Inflammatory macrophage treated with lipopolysaccharide for 4 hours (primary cell): ENCODE measurements at regions not wholly inside any gene's neighbourhood (a gene's known extent, or its start where the extent isn't known, plus 50 kb on each side); places are given as distances from the start of the nearest gene placed in this dataset.
A peak's percentile ranks its signal among the peaks of the same experiment; 100 is the strongest.

Experiments used
- DNase-seq: peaks from one replicate; pipeline ENCODE4 v3.0.0-alpha.2; 2020

DNA sequence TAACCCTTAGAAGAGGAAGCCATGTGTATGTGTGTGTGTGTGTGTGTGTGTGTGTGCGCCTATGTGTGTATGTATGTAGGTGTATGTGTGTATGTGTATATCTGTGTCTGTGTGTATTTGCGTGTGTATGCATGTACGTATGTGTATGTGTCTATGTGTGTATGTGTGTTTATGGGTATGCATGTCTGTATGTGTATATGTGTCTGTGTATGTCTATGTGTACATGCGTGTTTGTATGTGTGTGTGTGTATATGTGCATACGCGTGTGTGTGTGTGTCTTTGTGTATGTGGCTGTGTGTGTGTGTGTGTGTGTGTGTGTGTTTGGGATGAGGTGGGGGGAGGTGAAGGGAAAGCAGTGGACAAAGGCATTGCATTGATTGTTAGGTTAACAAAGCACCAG lies 380.2 kb downstream of the HRH4 start:
- DNase-seq, result no peak

- DNase-seq, result no peak
Observed at GRCh38 chr18:24841536-24841935, 381.1 kb downstream of the HRH4 start.

DNA sequence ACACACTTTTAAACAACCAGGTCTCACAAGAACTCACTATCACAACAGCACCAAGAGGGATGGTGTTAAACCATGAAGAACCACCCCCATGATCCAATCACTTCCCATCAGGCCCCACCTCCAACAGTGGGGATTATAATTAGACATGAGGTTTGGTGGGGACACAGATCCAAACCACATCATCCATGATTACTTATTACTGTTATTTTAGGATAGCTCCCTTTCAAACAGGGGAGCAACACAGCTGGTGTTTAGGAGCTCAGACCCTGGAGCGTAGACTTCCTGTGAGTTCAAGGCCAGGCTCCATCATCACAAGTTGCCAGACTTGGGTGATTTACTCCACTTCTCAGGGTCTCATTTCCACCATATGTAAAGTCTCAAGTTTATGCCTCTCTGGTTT lies 382.7 kb downstream of the HRH4 start:
- DNase-seq, result no peak

DNA sequence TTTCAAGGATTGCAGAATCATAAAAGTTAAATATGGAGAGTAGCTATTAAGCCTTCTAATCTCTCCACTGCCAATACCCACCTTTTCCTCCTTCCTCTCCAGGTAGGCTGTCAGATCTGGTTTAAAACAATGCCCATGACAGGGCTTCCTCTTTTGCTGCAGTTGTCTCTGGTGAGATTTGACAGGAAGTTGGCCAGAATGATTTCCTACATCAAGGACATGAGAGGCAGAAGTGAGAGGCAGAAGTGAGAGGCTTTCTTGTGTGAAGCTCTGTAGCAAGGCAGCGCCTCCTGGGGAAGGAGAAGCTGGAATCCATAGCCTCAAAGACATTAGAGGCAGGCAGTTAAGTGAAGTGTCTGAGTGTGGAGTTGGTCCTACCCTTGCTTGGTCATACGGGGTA lies 385.7 kb downstream of the HRH4 start:
- peak; percentile 29 for DNase-seq

DNA sequence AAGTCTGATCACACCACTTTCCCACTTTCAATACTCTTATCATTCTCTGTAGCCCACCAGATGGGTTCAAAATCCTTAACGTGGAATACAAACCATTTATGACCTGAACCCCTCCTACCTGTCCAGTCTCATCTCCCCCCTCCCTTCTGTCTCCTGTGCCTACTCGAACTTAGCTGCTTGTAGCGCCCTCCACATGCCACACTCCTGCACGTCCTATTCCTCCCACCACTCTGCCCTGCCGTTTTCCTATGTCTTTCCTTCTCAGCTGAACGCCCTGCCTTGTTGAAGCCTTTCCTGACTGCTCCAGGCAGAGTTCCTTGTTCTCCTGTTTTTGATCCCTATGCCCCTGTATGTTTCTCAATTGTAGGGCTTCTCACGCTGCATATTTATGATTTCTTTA lies 390.1 kb downstream of the HRH4 start:
- DNase-seq, result no peak

DNA sequence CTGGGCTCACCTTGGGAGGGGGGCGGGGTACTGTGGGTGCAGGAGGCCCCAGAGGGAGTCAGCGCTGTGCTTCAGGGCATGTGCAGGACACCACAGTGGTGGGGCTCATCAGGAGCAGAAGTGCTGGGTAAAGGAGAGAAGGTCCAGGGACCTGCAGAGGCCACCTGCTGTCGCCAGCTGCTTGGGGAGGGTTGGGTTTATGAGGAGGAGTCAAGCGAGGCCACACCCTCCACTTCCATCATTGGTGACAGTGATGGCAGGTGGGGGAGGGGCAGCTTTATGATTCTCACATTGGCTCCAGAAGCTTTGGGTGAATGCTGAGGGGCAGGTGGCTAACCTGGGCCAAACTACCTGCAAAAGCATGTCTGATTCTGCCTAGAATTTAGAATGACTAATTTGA lies 392.6 kb downstream of the HRH4 start:
- no peak for DNase-seq

DNA sequence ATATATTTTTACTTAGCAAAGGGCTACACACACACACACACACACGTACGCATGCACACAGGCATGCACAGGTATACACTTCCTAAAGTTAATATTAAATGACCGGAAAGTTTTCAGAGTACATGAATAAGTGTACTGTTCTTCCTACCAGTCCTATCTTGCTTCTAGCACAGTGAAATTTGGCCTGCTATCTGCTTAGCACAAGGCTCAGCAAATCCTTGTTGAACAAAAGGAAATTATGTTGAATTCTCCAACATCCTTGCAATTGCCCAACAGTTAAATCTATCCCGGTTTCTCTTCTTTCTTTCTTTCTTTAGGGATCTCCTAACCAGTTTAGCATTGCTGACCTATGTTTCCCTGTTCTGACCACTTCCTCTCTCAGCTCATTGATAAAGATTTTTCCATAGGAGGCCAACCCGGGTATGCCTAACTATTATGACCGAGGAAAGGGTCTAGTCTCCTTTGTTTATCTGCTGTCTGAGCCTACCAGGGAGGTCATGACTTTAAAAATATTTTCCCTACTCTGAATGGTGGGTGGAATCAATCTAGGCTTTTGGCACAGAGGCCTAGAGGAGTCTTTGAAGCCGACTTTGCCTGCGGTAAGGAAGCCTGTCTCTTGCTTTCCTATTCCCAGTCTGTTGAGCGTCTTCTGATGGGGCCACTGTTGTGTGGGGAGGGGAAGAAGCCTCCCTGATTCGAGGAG lies 400.7 kb downstream of the HRH4 start:
- DNase-seq, result no peak

DNA sequence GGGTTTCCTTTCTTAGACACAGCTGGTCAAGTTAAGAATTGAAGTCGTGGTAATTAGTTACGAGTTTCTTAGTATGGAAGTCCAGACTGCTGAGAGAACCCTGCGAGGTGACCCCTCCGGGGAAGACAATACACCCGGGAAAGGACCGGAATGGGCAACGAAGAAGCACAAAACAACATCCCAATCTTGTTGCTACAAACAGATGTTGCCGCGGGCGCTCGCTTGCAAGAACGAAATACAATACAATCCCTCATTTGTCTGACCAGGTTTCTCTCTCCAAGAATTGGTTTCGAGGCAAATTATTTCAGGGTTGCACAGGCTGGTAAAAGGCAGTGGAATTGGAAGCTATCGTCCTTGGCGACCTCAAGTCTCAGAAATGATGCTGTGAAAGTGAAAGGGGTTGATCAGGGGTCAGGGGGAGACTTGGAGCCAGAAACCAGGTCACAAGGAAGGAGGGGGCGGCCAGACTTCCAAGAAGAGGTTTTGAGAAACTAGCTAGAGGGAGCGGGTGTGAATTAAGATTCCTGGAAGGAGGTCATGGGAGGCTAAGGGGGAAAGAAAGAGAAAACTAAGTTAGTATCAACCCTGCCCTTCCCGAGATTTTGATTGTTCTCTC lies 401.9 kb downstream of the HRH4 start:
- no peak for DNase-seq

DNA sequence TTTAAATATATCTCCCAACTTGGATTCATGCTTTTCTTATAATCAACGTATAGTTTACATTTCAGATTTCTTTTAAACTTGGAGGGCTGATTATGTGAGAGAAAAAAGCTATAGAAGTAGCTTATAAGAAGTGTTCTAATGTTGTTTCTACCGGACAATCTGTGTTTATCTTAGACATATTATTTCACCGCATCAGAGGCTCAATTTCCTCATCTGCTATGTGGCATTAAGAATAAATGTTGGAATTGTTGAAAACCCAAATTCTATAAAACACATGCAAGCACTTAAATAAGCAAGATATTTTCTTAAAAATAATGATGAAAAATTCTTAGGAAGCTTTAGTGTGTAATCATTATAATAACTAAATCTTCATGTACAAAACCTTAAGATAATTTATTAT lies 407.9 kb downstream of the HRH4 start:
- DNase-seq, result no peak

DNA sequence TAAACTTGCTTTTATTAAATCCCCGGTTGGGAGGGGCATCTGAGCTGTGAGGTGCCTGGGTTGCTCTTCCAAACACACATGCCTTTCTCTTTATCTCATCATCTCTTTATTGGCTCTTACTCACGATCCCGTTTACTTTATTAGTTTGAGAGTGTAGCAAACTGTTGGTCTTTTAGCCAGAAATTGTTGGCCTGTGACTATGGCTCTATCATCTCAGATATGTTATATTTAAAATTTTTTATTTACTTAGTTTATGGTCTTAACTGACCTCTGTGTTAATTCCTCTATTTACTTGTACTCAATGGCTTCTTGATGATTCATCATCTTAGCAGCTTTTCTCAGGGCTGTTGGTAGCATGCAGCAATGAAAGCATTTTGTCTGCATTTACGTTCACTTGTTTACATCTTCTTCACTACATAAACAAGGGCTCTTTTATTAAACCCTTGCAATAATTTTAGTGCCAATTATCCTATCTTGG lies 408.4 kb downstream of the HRH4 start:
- no peak for DNase-seq

DNA sequence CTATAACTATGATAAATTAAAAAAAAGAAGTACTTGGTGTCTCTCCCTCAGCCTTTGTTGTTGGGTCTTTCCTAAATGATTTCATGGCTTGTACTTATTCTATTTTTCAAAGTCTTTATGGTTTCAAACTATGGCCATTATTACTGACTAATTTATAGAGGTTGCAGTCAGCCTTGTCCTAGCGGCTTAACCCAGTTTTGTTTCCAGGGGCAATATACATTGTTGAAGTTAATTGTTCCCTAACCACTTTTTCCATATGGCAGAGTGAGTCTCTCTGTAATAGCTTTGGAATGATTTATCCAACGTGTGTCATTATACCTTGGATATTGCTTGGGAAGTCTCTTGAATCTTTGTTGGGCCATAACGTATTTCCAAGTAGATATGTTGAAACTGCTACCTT lies 408.8 kb downstream of the HRH4 start:
- DNase-seq, result no peak

DNA sequence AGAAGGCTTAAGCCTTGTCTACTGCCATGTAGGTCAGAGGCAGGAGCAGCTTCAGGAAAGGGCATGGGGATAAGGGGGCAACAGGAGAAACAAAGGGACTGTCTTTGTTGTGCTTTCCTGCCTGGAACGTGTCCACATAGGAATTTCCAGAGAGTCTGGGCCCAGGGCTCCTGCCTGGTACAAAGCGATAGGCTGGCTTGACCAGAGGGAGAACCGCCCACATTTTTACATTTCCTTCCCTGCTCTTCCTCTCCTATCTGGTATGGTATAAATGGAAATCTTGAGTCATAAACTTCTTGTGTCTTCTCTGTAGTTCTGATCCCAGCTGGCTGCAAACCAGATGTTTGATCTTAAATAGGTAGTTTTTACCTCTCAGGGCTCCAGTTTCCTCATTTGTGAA lies 414.8 kb downstream of the HRH4 start:
- no peak for DNase-seq

DNA sequence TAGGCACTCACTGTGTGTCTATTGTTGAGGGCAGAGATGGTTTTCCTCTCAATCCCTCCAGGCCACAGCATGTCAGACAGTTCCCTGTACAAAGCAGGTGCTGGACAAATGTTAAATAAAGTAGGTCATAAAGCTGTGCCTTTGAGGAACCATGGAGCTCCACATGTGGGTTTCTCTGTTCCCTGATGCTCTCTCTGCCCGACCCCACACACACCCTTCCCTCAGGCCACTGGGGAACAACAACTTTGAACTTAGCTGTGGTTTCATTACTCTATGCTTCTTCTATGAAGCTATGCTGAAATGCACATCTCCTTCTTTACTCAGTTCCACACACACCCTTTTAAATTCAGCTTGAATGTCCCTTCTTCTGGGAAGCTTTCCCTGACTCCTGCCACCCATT lies 415.3 kb downstream of the HRH4 start:
- no peak for DNase-seq

- no peak for DNase-seq
Observed at GRCh38 chr18:24876266-24876665, 415.8 kb downstream of the HRH4 start.

DNA sequence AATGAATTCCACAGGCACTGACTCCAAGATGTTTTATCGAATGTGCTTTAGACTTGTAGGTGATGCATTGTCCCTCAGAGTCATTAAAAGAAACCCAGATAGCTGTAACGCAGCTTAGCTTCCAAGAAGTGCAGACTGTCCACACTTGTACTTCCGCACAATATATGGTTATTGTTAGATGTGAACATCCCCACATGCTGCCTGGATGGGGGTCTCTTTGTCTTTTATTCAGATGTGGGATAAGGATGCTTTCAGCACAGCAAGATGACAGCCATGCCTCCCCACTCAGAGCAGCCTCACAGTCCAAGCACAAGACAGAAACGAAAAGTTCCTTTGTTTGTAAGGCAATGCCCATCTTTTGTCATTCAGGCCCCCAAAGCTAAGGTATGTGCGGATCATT lies 416.6 kb downstream of the HRH4 start:
- no peak for DNase-seq

- DNase-seq, result no peak
Observed at GRCh38 chr18:24877546-24877945, 417.1 kb downstream of the HRH4 start.

- no peak for DNase-seq
Observed at GRCh38 chr18:24878289-24878688, 417.9 kb downstream of the HRH4 start.

DNA sequence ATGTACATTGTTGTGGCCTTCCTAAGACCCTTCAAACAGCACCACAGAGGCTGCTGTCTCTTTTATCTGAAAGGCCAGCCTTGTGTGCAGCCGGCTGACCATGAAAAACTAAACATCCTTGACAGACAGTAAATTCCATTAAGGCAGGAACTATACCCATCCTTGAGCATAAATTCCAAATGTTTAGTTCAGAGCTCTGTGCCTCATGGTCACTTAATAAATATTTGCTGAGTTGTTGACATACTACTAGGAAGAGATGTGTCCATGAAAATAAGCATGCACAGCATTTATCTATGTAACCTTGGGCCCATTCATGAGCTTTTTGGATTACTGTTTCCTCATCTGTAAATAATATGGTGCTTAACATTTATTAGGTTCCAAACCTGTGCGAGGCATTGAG lies 424.8 kb downstream of the HRH4 start:
- no peak for DNase-seq

DNA sequence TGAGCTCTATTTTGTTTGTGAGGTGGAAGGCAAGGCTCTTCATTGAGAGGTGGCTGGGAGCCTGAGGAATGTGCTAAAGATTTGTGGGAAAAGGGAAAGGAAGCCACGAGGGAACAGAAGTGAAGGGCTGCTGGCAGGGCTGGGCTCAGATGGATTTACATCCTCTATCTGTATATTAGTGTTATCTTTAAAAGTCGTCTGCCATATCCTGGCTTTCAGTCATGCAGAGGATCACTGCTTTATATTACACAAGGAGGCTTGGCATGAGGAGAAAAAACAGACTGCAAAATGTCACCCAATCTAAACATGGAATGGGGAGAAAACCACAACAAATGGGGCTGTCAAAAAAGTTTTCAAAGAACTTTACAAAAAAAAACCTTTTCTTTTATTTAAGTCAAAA lies 434.4 kb downstream of the HRH4 start:
- DNase-seq, result no peak

DNA sequence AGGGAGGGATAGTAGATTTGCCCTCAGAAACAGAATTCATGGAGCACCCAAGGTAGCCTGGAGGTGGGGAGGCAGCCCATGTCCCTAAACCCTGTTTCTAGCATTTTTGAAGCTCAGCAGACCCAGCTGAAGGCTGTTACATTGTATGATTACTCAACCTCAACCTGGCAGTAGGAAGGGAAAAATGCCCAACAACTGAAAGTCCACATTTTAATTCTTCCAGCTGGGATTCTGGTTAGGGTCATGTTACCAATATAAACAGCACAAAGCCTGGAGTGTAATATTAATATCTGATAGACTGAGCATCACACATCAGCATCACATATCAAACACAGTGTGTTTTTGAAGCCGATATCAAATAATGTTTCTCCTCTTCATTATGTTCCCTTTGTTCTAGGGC lies 437.0 kb downstream of the HRH4 start:
- DNase-seq, result no peak

- no peak for DNase-seq
Observed at GRCh38 chr18:24910221-24910620, 441.7 kb downstream of the ZNF521 start.

DNA sequence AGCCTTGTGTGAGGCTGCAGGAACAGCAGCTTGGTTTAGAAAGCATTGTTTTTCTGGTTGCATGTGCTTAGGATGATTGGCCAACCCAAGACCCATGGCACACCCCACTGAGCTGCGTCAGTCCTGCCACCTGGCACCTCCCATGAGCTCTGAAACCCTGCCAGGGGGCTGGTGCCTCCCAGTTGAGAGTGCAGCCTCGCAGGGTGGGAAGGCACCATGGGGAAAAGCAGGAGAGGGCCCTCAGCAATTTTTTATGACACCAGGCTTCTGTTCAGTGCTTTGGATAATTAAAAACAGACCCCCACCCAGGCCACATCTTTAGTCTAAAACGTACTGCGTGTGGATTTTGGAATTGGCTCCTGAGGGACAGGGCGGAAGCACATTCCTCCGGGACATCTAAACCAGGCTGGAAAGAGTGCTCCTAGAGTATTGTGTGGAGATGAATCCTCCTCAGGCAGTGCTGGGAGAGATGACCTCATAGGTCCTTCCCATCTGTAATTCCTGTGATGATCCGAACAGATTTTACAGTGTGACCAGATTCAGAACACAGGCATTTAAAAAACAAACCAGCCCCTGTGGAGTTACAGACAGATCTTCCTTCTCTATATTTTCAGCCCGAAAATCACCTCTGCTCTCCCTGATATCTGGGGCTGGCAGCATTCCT lies 438.3 kb downstream of the ZNF521 start:
- DNase-seq, result no peak

GRCh38 chr18:24914171-24914525 lies 437.8 kb downstream of the ZNF521 start:
- DNase-seq, result no peak

GRCh38 chr18:24914685-24915084 lies 437.3 kb downstream of the ZNF521 start:
- no peak for DNase-seq

GRCh38 chr18:24915547-24915946 lies 436.4 kb downstream of the ZNF521 start:
- no peak for DNase-seq
